ENCODE measurements at regions not wholly inside any gene's neighbourhood (a gene's known extent, or its start where the extent isn't known, plus 50 kb on each side); places are given as distances from the start of the nearest gene placed in this dataset.

GRCh38 chr17:33652731-33653398 lies 359.8 kb upstream of the ASIC2 start:
- no peak for DNase-seq

GRCh38 chr17:33653399-33653788 lies 360.3 kb upstream of the ASIC2 start:
- DNase-seq, result no peak

GRCh38 chr17:33657181-33657580 lies 364.1 kb upstream of the ASIC2 start:
- DNase-seq, result no peak

GRCh38 chr17:33661975-33662374 lies 368.9 kb upstream of the ASIC2 start:
- no peak for DNase-seq

GRCh38 chr17:33664116-33664840 lies 371.2 kb upstream of the ASIC2 start:
- peak; percentile 23 for DNase-seq

- peak; percentile 63 for DNase-seq
Observed at GRCh38 chr17:33667052-33667509, 374.0 kb upstream of the ASIC2 start.

- DNase-seq, result no peak
Observed at GRCh38 chr17:33667671-33668070, 374.6 kb upstream of the ASIC2 start.

- DNase-seq, result no peak
Observed at GRCh38 chr17:33668516-33668915, 375.4 kb upstream of the ASIC2 start.

- no peak for DNase-seq
Observed at GRCh38 chr17:33671491-33671890, 378.4 kb upstream of the ASIC2 start.

GRCh38 chr17:33674685-33675084 lies 381.6 kb upstream of the ASIC2 start:
- DNase-seq, result peak; percentile 67

- DNase-seq, result no peak
Observed at GRCh38 chr17:33676444-33676843, 383.3 kb upstream of the ASIC2 start.

- no peak for DNase-seq
Observed at GRCh38 chr17:33679595-33679994, 386.5 kb upstream of the ASIC2 start.

- DNase-seq, result no peak
Observed at GRCh38 chr17:33680472-33680871, 387.4 kb upstream of the ASIC2 start.

GRCh38 chr17:33682599-33682998 lies 389.5 kb upstream of the ASIC2 start:
- no peak for DNase-seq

- DNase-seq, result no peak
Observed at GRCh38 chr17:33684735-33685134, 391.6 kb upstream of the ASIC2 start.

GRCh38 chr17:33686171-33686570 lies 393.1 kb upstream of the ASIC2 start:
- peak; percentile 40 for DNase-seq

GRCh38 chr17:33687831-33688230 lies 394.7 kb upstream of the ASIC2 start:
- DNase-seq, result no peak

- no peak for DNase-seq
Observed at GRCh38 chr17:33688771-33689170, 395.7 kb upstream of the ASIC2 start.

GRCh38 chr17:33689725-33690124 lies 396.6 kb upstream of the ASIC2 start:
- DNase-seq, result no peak

- no peak for DNase-seq
Observed at GRCh38 chr17:33695431-33695830, 402.3 kb upstream of the ASIC2 start.

- no peak for DNase-seq
Observed at GRCh38 chr17:33696102-33696501, 403.0 kb upstream of the ASIC2 start.

- no peak for DNase-seq
Observed at GRCh38 chr17:33697557-33697956, 404.5 kb upstream of the ASIC2 start.

- DNase-seq, result no peak
Observed at GRCh38 chr17:33701910-33702309, 408.8 kb upstream of the ASIC2 start.

- DNase-seq, result no peak
Observed at GRCh38 chr17:33704856-33705255, 411.8 kb upstream of the ASIC2 start.

GRCh38 chr17:33709881-33710280 lies 416.8 kb upstream of the ASIC2 start:
- DNase-seq, result no peak
